ENCODE measurements at regions not wholly inside any gene's neighbourhood (a gene's known extent, or its start where the extent isn't known, plus 50 kb on each side); places are given as distances from the start of the nearest gene placed in this dataset.
"Not testable (repeated sequence)": the region's sequence is repeated elsewhere in the genome, so short reads cannot be mapped to it uniquely, and the experiment has no call there.

GRCh38 chr3:125715651-125716050 lies 120.4 kb upstream of the OSBPL11 start:
- H3K36me3 ChIP-seq, result no peaks in the 10 kb centered on the region

GRCh38 chr3:125732151-125732550 lies 136.9 kb upstream of the OSBPL11 start:
- not testable (repeated sequence) for H3K27ac ChIP-seq

More at GRCh38 chr3:125715651-125716050, 120.4 kb upstream of the OSBPL11 start:
- Histone ChIP-seq H3K9me3 (no peaks in the 10 kb centered on the region), H3K27me3 (no peaks in the 10 kb centered on the region), H3K4me3 (ENCODE audit: low read depth in 1 of 2, low read length in 1 of 2) (no peak overlapping the region), H3K4me1 (ENCODE audit: control insufficient read depth in 1 of 2, insufficient read depth in 1 of 2, low read depth in 1 of 2, low read length in 1 of 2) (no peaks in the 10 kb centered on the region), H3K27ac (no peak overlapping the region)
- TF ChIP-seq, protein P1, sequence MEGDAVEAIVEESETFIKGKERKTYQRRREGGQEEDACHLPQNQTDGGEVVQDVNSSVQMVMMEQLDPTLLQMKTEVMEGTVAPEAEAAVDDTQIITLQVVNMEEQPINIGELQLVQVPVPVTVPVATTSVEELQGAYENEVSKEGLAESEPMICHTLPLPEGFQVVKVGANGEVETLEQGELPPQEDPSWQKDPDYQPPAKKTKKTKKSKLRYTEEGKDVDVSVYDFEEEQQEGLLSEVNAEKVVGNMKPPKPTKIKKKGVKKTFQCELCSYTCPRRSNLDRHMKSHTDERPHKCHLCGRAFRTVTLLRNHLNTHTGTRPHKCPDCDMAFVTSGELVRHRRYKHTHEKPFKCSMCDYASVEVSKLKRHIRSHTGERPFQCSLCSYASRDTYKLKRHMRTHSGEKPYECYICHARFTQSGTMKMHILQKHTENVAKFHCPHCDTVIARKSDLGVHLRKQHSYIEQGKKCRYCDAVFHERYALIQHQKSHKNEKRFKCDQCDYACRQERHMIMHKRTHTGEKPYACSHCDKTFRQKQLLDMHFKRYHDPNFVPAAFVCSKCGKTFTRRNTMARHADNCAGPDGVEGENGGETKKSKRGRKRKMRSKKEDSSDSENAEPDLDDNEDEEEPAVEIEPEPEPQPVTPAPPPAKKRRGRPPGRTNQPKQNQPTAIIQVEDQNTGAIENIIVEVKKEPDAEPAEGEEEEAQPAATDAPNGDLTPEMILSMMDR (IDR thresholded peaks at IDR 0.05), result no peak

DNA sequence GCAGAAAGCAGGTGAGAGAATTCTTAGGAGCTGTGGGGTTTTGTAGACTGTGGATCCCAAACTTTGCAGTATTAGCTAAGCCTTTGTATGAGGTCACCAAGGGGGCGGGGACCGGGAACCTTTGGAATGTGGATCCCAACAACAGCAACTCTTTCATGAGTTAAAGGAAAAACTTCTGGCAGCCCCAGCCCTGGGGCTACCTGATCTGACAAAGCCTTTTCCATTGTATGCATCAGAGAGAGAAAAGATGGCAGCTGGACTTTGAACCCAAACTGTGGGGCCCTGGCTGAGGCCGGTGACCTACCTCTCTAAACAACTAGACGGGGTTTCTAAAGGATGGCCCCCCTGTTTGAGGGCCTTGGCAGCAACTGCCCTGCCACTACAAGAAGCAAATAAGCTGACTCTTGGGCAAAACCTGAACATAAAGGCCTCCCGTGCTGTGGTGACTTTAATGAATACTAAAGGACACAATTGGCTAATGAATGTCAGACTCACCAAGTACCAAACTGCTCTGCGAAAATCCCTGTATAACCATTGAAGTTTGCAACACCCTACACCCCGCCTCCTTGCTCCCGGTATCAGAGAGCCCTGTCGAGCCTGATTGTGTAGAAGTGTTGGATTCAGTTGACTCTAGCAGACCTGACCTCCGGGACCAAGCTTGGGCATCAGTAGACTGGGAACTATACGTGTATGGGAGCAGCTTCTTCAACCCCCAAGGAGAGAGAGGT lies 146.9 kb upstream of the OSBPL11 start:
- not testable (repeated sequence) for H3K4me3 ChIP-seq (ENCODE audit: low read depth in 1 of 2, low read length in 1 of 2); H3K9me3 ChIP-seq; H3K27me3 ChIP-seq; H3K36me3 ChIP-seq; H3K27ac ChIP-seq; H3K4me1 ChIP-seq (ENCODE audit: control insufficient read depth in 1 of 2, insufficient read depth in 1 of 2, low read depth in 1 of 2, low read length in 1 of 2)

More at GRCh38 chr3:125732151-125732550, 136.9 kb upstream of the OSBPL11 start:
- not testable (repeated sequence) for H3K9me3 ChIP-seq; H3K4me3 ChIP-seq (ENCODE audit: low read depth in 1 of 2, low read length in 1 of 2); H3K36me3 ChIP-seq; H3K27me3 ChIP-seq; H3K4me1 ChIP-seq (ENCODE audit: control insufficient read depth in 1 of 2, insufficient read depth in 1 of 2, low read depth in 1 of 2, low read length in 1 of 2)

DNA sequence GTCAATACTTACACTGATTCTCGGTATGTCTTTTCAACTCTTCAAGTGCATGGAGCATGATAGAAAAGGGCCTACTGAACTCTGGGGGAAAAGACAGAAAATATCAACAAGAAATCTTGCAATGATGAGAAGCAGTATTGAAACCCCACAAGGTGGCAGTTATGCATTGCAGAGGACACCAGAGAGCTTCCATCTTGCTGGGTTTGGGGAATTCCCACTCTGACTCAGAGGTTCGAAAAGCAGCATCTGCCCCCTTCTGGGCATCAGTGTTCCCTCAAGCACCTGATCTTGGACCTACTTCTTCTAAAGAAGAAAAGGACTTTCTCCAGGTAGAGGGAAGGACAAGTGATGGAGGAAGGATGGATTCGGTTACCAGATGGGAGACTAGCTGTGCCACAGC lies 147.5 kb upstream of the OSBPL11 start:
- not testable (repeated sequence) for H3K4me1 ChIP-seq (ENCODE audit: control insufficient read depth in 1 of 2, insufficient read depth in 1 of 2, low read depth in 1 of 2, low read length in 1 of 2); H3K36me3 ChIP-seq; H3K9me3 ChIP-seq; H3K4me3 ChIP-seq (ENCODE audit: low read depth in 1 of 2, low read length in 1 of 2); H3K27me3 ChIP-seq; H3K27ac ChIP-seq

DNA sequence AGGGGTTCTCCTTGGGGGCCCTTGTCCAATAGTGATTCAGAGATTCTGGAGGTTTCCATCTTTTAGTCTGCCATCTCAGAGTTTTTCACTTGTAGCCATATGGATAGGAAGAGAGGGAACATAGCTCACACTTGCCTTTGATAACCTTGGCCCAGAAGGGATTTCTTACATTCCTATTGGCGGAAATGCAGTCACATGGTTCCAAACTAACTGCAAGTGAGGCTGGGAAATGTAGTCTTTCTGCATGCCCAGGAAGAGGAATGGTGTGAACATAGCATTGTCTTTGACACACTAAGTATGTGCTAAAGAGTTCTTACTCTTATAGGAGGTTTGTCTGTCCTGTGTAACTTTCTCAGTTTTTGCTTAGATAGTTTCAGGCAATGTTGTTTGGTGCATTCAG lies 161.8 kb upstream of the OSBPL11 start:
- H3K36me3 ChIP-seq; H3K27ac ChIP-seq; H3K4me3 ChIP-seq (ENCODE audit: low read depth in 1 of 2, low read length in 1 of 2): not testable (repeated sequence)

DNA sequence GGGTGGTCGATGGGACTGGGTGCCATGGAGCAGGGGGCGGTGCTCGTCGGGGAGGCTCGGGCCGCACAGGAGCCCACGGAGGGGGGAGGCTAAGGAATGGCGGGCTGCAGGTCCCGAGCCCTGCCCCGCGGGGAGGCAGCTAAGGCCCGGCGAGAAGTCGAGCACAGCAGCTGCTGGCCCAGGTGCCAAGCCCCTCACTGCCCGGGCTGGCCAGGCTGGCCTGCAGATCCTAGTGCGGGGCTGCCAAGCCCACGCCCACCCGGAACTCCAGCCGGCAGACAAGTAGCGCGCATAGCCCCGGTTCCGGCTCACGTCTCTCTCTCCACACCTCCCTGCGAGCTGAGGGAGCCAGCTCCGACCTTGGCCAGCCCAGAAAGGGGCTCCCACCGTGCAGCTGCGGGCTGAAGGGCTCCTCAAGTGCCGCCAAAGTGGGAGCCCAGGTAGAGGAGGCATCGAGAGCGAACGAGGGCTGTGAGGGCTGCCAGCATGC lies 163.4 kb upstream of the OSBPL11 start:
- not testable (repeated sequence) for H3K4me1 ChIP-seq (ENCODE audit: control insufficient read depth in 1 of 2, insufficient read depth in 1 of 2, low read depth in 1 of 2, low read length in 1 of 2); H3K9me3 ChIP-seq; H3K27ac ChIP-seq; H3K36me3 ChIP-seq; H3K4me3 ChIP-seq (ENCODE audit: low read depth in 1 of 2, low read length in 1 of 2)
- peaks cover 21% of the 10 kb centered on the region for H3K27me3 ChIP-seq

More for the DNA sequence above, 161.8 kb upstream of the OSBPL11 start:
- H3K9me3 ChIP-seq; H3K4me1 ChIP-seq (ENCODE audit: control insufficient read depth in 1 of 2, insufficient read depth in 1 of 2, low read depth in 1 of 2, low read length in 1 of 2); H3K27me3 ChIP-seq: not testable (repeated sequence)

DNA sequence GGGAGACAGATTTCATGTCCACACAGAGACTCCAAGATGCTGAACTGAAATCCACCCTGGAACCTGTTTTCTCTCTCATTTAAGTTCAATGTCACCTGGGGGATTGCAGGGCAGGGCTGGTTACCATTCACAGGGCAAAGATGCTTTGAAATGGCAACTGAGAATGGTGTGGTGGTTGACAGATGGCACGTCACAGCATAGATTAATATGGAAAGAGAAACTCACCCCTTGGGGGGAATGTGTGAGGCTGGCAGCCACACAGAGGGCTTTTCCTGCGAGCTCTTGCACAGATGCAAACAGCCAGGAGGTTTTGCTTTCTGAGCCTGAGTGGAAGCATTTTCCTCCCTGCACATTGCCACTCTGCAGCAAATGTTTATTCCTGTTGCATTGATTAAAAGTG lies 167.3 kb upstream of the OSBPL11 start:
- H3K4me3 ChIP-seq (ENCODE audit: low read depth in 1 of 2, low read length in 1 of 2); H3K27ac ChIP-seq; H3K36me3 ChIP-seq; H3K9me3 ChIP-seq; H3K4me1 ChIP-seq (ENCODE audit: control insufficient read depth in 1 of 2, insufficient read depth in 1 of 2, low read depth in 1 of 2, low read length in 1 of 2): not testable (repeated sequence)
- peaks cover 59% of the 10 kb centered on the region for H3K27me3 ChIP-seq

GRCh38 chr3:125766285-125766826 lies 171.1 kb upstream of the OSBPL11 start:
- H3K4me1 ChIP-seq (ENCODE audit: control insufficient read depth in 1 of 2, insufficient read depth in 1 of 2, low read depth in 1 of 2, low read length in 1 of 2); H3K27ac ChIP-seq; H3K9me3 ChIP-seq; H3K36me3 ChIP-seq: not testable (repeated sequence)
- peak overlapping the region in 1 of 2 experiments; percentile 45 for H3K4me3 ChIP-seq (ENCODE audit: low read depth in 1 of 2, low read length in 1 of 2)
- peaks cover 67% of the 10 kb centered on the region for H3K27me3 ChIP-seq
- TF ChIP-seq, protein P1 (IDR thresholded peaks at IDR 0.05), result peak; percentile 70

GRCh38 chr3:125766931-125767330 lies 171.6 kb upstream of the OSBPL11 start:
- H3K4me1 ChIP-seq (ENCODE audit: control insufficient read depth in 1 of 2, insufficient read depth in 1 of 2, low read depth in 1 of 2, low read length in 1 of 2); H3K9me3 ChIP-seq; H3K36me3 ChIP-seq; H3K27ac ChIP-seq: not testable (repeated sequence)
- H3K27me3 ChIP-seq, result peaks cover 63% of the 10 kb centered on the region
- peak overlapping the region in 1 of 2 experiments; percentile 45 for H3K4me3 ChIP-seq (ENCODE audit: low read depth in 1 of 2, low read length in 1 of 2)
